DND-41 (cell line): ENCODE measurements at regions not wholly inside any gene's neighbourhood (a gene's known extent, or its start where the extent isn't known, plus 50 kb on each side); places are given as distances from the start of the nearest gene placed in this dataset.

ENCODE experiments used
- ATAC-seq: fragments of 200-7000 bp; cut with Tn5 transposase; 3 replicates; pipeline ENCODE4 v1.9.1; 2021; ENCODE audit warnings: low read depth; ENCODE audit not compliant: insufficient read depth
- DNase-seq: peaks from one replicate; pipeline ENCODE4 v3.0.0-alpha.2; 2020
- H2AFZ ChIP-seq: 2 replicates; pipeline ENCODE4 v1.6.0; 2012; ENCODE audit warnings: low read depth, low read length
- H3K27ac ChIP-seq: 2 replicates; pipeline ENCODE4 v1.5.1; 2012; ENCODE audit warnings: low read length, inconsistent platforms
- H3K27me3 ChIP-seq: fragments of 200-600 bp; sonication (generic); 2 replicates; pipeline ENCODE4 v1.6.0; 2012; ENCODE audit warnings: low read length, mild to moderate bottlenecking, inconsistent platforms; ENCODE audit not compliant: insufficient read depth, poor library complexity
- H3K36me3 ChIP-seq: 2 replicates; pipeline ENCODE4 v1.5.1; 2012; ENCODE audit warnings: low read length, inconsistent platforms; ENCODE audit not compliant: insufficient read depth
- H3K4me1 ChIP-seq: 2 replicates; pipeline ENCODE4 v1.5.1; 2012; ENCODE audit warnings: mild to moderate bottlenecking, low read length; ENCODE audit not compliant: insufficient read depth
- H3K4me2 ChIP-seq: 2 replicates; pipeline ENCODE4 v1.6.0; 2012; ENCODE audit warnings: mild to moderate bottlenecking, moderate library complexity, low read length, inconsistent platforms; ENCODE audit not compliant: insufficient read depth
- H3K4me3 ChIP-seq, 2 experiments: fragments of 200-600 bp in 1 of 2; shearing (Covaris generic) in 1 of 2; 2 replicates each; pipeline ENCODE4 v1.5.1; 2012 to 2016; ENCODE audit warnings: inconsistent platforms in 2 of 2, low read length in 2 of 2, mild to moderate bottlenecking in 2 of 2, low read depth in 1 of 2, moderate library complexity in 1 of 2
- H3K79me2 ChIP-seq: 2 replicates; pipeline ENCODE4 v1.6.0; 2012; ENCODE audit warnings: low read length, inconsistent platforms; ENCODE audit not compliant: insufficient read depth
- H3K9ac ChIP-seq: 2 replicates; pipeline ENCODE4 v1.6.0; 2012; ENCODE audit warnings: low read depth, mild to moderate bottlenecking, inconsistent platforms, low read length, moderate library complexity
- H3K9me3 ChIP-seq: 2 replicates; pipeline ENCODE4 v1.5.1; 2012; ENCODE audit warnings: low read length, moderate library complexity, mild to moderate bottlenecking, inconsistent platforms; ENCODE audit not compliant: insufficient read depth, severe bottlenecking
- H4K20me1 ChIP-seq: 2 replicates; pipeline ENCODE4 v1.6.0; 2012; ENCODE audit warnings: low read length; ENCODE audit not compliant: insufficient read depth
- EZH2 ChIP-seq: IDR thresholded peaks from 3 replicates; pipeline ENCODE4 v1.6.1; 2012; ENCODE audit warnings: borderline replicate concordance, low read depth, mild to moderate bottlenecking, moderate library complexity, low read length, inconsistent platforms; ENCODE audit not compliant: severe bottlenecking
- TF ChIP-seq, protein P1 (sequence below): IDR thresholded peaks from 2 replicates; pipeline ENCODE4 v1.5.1; 2012; ENCODE audit warnings: borderline replicate concordance, low read length, moderate library complexity, mild to moderate bottlenecking; ENCODE audit not compliant: poor library complexity, severe bottlenecking; ENCODE audit errors: extremely low read depth

DNA sequence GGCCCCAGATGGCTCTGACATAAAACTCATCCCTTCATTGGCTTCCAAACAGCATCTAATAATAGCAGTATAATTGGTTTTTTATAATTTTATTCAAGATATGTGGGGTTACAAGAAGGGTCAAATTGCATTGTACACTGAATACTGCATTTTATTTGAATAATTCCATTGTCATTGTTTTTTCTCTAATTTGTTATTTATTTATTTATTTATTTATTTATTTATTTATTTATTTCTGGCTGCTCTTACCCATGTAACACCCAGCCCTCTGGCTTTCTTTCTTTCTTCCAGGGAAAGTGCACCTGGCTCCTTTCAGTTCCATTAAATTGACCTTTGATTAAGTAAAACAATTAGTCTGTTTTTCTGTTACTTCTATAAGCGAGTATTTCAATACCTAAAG is 210.1 kb downstream of the CDH9 start:
- Histone ChIP-seq H3K79me2 (no peaks in the 10 kb centered on the region), H3K36me3 (no peaks in the 10 kb centered on the region), H3K4me3 (no peak overlapping the region), H3K27ac (no peak overlapping the region), H3K27me3 (no peaks in the 10 kb centered on the region), H4K20me1 (no peaks in the 10 kb centered on the region), H2AFZ (no peak overlapping the region), H3K9me3 (no peaks in the 10 kb centered on the region), H3K9ac (no peak overlapping the region), H3K4me2 (no peak overlapping the region), H3K4me1 (no peaks in the 10 kb centered on the region)
- TF ChIP-seq, protein P1, sequence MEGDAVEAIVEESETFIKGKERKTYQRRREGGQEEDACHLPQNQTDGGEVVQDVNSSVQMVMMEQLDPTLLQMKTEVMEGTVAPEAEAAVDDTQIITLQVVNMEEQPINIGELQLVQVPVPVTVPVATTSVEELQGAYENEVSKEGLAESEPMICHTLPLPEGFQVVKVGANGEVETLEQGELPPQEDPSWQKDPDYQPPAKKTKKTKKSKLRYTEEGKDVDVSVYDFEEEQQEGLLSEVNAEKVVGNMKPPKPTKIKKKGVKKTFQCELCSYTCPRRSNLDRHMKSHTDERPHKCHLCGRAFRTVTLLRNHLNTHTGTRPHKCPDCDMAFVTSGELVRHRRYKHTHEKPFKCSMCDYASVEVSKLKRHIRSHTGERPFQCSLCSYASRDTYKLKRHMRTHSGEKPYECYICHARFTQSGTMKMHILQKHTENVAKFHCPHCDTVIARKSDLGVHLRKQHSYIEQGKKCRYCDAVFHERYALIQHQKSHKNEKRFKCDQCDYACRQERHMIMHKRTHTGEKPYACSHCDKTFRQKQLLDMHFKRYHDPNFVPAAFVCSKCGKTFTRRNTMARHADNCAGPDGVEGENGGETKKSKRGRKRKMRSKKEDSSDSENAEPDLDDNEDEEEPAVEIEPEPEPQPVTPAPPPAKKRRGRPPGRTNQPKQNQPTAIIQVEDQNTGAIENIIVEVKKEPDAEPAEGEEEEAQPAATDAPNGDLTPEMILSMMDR: no peak
- no peak for TF ChIP-seq EZH2
- ATAC-seq (no peak), DNase-seq (no peak)

DNA sequence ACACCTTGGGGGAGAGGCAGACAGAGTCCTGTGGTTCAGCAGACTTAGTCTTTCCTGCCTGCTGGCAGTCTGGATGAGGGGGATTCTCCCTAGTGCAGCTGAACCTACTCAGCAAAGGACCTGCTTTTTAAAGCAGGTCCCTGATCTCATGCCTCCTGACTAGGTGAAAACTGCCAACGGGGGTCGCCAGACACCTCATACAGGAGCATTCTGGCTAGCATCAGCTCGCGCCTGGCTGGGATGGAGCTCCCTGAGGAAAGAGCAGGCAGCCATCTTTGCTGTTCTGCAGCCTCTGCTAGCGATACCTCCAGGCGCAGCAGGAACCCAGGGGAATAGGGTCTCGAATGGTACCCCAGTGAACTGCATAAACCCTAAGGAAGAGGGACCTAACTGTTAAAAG is 225.2 kb downstream of the CDH9 start:
- H3K79me2 ChIP-seq: no peaks in the 10 kb centered on the region
- H3K4me3 ChIP-seq: no peak overlapping the region
- no peaks in the 10 kb centered on the region for H4K20me1 ChIP-seq
- no peak overlapping the region for H3K27ac ChIP-seq
- ATAC-seq (no peak), DNase-seq (no peak)
- no peaks in the 10 kb centered on the region for H3K9me3 ChIP-seq
- H3K4me2 ChIP-seq: no peak overlapping the region
- no peak overlapping the region for H3K9ac ChIP-seq
- H3K4me1 ChIP-seq: no peaks in the 10 kb centered on the region
- H2AFZ ChIP-seq: no peak overlapping the region
- no peak for TF ChIP-seq EZH2
- TF ChIP-seq, protein P1: no peak
- H3K36me3 ChIP-seq: no peaks in the 10 kb centered on the region
- H3K27me3 ChIP-seq: no peaks in the 10 kb centered on the region

DNA sequence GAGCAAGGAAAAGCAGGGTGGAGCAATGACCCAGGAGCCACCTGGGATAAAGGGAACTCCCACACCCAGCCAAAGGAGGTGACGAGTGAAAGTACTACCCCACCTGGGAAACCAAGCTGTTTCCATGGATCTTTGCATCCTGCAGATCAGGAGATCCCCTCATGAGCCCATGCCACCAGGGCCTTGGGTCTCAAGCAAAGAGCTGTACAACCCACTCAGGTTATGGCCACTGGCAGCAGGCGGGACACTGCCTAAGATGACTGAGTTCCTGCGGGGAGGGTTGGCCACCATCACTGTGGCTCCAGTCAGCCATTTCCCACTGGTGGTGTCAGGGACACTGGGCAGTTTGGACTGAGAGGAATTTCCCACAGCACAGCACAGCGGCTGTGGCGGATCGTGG is 225.7 kb downstream of the CDH9 start:
- no peaks in the 10 kb centered on the region for H4K20me1 ChIP-seq
- no peaks in the 10 kb centered on the region for H3K36me3 ChIP-seq
- H3K4me3 ChIP-seq: no peak overlapping the region
- no peaks in the 10 kb centered on the region for H3K79me2 ChIP-seq
- no peak overlapping the region for H3K9ac ChIP-seq
- H3K4me2 ChIP-seq: no peak overlapping the region
- no peak overlapping the region for H3K27ac ChIP-seq
- H2AFZ ChIP-seq: no peak overlapping the region
- ATAC-seq (no peak), DNase-seq (no peak)
- no peaks in the 10 kb centered on the region for H3K4me1 ChIP-seq
- H3K9me3 ChIP-seq: no peaks in the 10 kb centered on the region
- TF ChIP-seq, protein P1: no peak
- TF ChIP-seq EZH2: no peak
- no peaks in the 10 kb centered on the region for H3K27me3 ChIP-seq
